ENCODE measurements at regions not wholly inside any gene's neighbourhood (a gene's known extent, or its start where the extent isn't known, plus 50 kb on each side); places are given as distances from the start of the nearest gene placed in this dataset.

DNA sequence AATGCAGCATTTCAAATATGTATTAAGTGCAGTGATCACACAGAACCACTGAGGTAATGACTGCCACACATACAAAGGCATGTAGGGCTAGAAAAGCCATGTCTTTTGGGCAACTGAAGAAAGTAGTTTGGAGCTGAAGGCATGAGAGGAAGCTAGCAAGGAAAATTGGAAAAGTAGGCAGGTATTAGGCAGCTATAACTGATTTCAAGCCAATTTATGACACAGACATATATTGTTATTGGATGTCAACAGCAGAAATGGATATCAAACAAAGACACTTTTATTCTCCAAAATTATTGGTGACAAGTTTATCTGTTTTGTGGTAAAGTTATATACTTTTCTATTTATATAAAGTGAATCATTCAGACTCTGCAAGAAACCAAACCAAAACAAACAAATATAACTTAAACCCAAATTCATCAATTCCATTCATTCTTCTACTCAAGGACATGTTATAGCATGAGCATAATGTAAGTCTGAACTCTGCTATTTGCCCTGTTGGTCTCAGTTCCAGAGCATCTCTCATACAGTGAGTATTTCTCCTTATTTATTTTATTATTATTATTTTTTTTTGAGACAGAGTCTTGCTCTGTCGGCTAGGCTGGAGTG, 307.4 kb upstream of the COL8A1 start:
- no peak for TF ChIP-seq POLR2A (IDR thresholded peaks at IDR 0.05)
- no peak for TF ChIP-seq CTCF (IDR thresholded peaks at IDR 0.05)
- TF ChIP-seq EP300 (IDR thresholded peaks at IDR 0.05) = no peak
- no peak for TF ChIP-seq POLR2AphosphoS5 (IDR thresholded peaks at IDR 0.05)

Measured in sigmoid colon (tissue), 4 donors.